H9 (cell line): ENCODE measurements at regions not wholly inside any gene's neighbourhood (a gene's known extent, or its start where the extent isn't known, plus 50 kb on each side); places are given as distances from the start of the nearest gene placed in this dataset.

Experiments used
- DNase-seq: peaks from one replicate; pipeline ENCODE4 v3.0.0-alpha.2; 2017
- H2AFZ ChIP-seq: one replicate; pipeline ENCODE4 v1.6.1; 2013; ENCODE audit warnings: mild to moderate bottlenecking, low read length, control low read depth, moderate library complexity
- H2AK5ac ChIP-seq: 2 replicates; pipeline ENCODE4 v1.6.1; 2013; ENCODE audit warnings: low read length, control low read depth, mixed read lengths; ENCODE audit not compliant: insufficient read length
- H2BK120ac ChIP-seq: one replicate; pipeline ENCODE4 v1.6.1; 2013; ENCODE audit warnings: low read depth, mild to moderate bottlenecking, low read length, control low read depth, inconsistent platforms; ENCODE audit not compliant: poor library complexity, severe bottlenecking
- H2BK12ac ChIP-seq: 2 replicates; pipeline ENCODE4 v1.6.1; 2013; ENCODE audit warnings: low read length, control low read depth, mixed read lengths, low read depth; ENCODE audit not compliant: insufficient read length
- H2BK15ac ChIP-seq: 2 replicates; pipeline ENCODE4 v1.6.1; 2013; ENCODE audit warnings: low read depth, low read length, control low read depth
- H2BK20ac ChIP-seq: one replicate; pipeline ENCODE4 v1.6.1; 2013; ENCODE audit warnings: low read depth, mild to moderate bottlenecking, low read length, control low read depth, inconsistent platforms; ENCODE audit not compliant: poor library complexity, severe bottlenecking
- H2BK5ac ChIP-seq: 2 replicates; pipeline ENCODE4 v1.6.1; 2013; ENCODE audit warnings: low read length, control low read depth, mixed read lengths; ENCODE audit not compliant: insufficient read length
- H3K14ac ChIP-seq: 2 replicates; pipeline ENCODE4 v1.6.1; 2013; ENCODE audit warnings: low read length, control low read depth; ENCODE audit not compliant: insufficient read depth
- H3K18ac ChIP-seq: 2 replicates; pipeline ENCODE4 v1.6.1; 2013; ENCODE audit warnings: low read depth, mild to moderate bottlenecking, mixed read lengths, low read length, control low read depth; ENCODE audit not compliant: insufficient read length
- H3K23ac ChIP-seq: 2 replicates; pipeline ENCODE4 v1.6.1; 2013; ENCODE audit warnings: low read length, control low read depth, mixed read lengths, low read depth; ENCODE audit not compliant: insufficient read length
- H3K23me2 ChIP-seq: 2 replicates; pipeline ENCODE4 v1.6.1; 2013; ENCODE audit warnings: low read depth, mild to moderate bottlenecking, mixed read lengths, low read length, control low read depth; ENCODE audit not compliant: insufficient read length, poor library complexity, severe bottlenecking
- H3K27ac ChIP-seq: 2 replicates; pipeline ENCODE4 v1.5.1; 2013; ENCODE audit warnings: low read length, control low read depth, mixed read lengths, low read depth; ENCODE audit not compliant: insufficient read length
- H3K27me3 ChIP-seq: 2 replicates; pipeline ENCODE4 v1.6.1; 2013; ENCODE audit warnings: low read length, control low read depth, inconsistent platforms; ENCODE audit not compliant: insufficient read depth
- H3K4ac ChIP-seq: 2 replicates; pipeline ENCODE4 v1.6.1; 2013; ENCODE audit warnings: low read depth, mild to moderate bottlenecking, control low read depth, inconsistent platforms, low read length, moderate library complexity
- H3K4me1 ChIP-seq: 2 replicates; pipeline ENCODE4 v1.6.1; 2013; ENCODE audit warnings: low read length, control low read depth, inconsistent platforms; ENCODE audit not compliant: insufficient read depth
- H3K4me2 ChIP-seq: 2 replicates; pipeline ENCODE4 v1.6.1; 2013; ENCODE audit warnings: low read length, control low read depth, mixed read lengths; ENCODE audit not compliant: insufficient read length, insufficient read depth
- H3K56ac ChIP-seq: 2 replicates; pipeline ENCODE4 v1.6.1; 2013; ENCODE audit warnings: low read depth, mild to moderate bottlenecking, mixed read lengths, low read length, control low read depth; ENCODE audit not compliant: insufficient read length
- H3K79me1 ChIP-seq: 2 replicates; pipeline ENCODE4 v1.6.1; 2013; ENCODE audit warnings: low read depth, mild to moderate bottlenecking, moderate library complexity, low read length, control low read depth, inconsistent platforms; ENCODE audit not compliant: insufficient read depth, poor library complexity, severe bottlenecking
- H3K79me2 ChIP-seq: 2 replicates; pipeline ENCODE4 v1.6.1; 2013; ENCODE audit warnings: low read length, control low read depth, inconsistent platforms; ENCODE audit not compliant: insufficient read depth
- H3K9ac ChIP-seq: 2 replicates; pipeline ENCODE4 v1.6.1; 2013; ENCODE audit warnings: low read length, control low read depth, mixed read lengths; ENCODE audit not compliant: insufficient read length; ENCODE audit errors: extremely low read depth
- H3K9me3 ChIP-seq: one replicate; pipeline ENCODE4 v1.6.1; 2013; ENCODE audit warnings: low read depth, low read length, inconsistent platforms; ENCODE audit not compliant: control insufficient read depth
- H3T11ph ChIP-seq: one replicate; pipeline ENCODE4 v1.6.1; 2013; ENCODE audit warnings: mild to moderate bottlenecking, low read length, control low read depth, inconsistent platforms
- H4K20me1 ChIP-seq: one replicate; pipeline ENCODE4 v1.6.1; 2013; ENCODE audit not compliant: control insufficient read depth, insufficient read length, insufficient read depth
- H4K5ac ChIP-seq: 2 replicates; pipeline ENCODE4 v1.6.1; 2013; ENCODE audit warnings: low read depth, mild to moderate bottlenecking, mixed read lengths, low read length, control low read depth; ENCODE audit not compliant: insufficient read length
- H4K8ac ChIP-seq: replicated peaks from 2 replicates; pipeline ENCODE4 v1.6.1; 2013; ENCODE audit warnings: low read length, control low read depth, mixed read lengths, low read depth; ENCODE audit not compliant: insufficient read length
- H4K91ac ChIP-seq: 2 replicates; pipeline ENCODE4 v1.6.1; 2013; ENCODE audit warnings: low read depth, mild to moderate bottlenecking, moderate library complexity, mixed read lengths, low read length, control low read depth; ENCODE audit not compliant: insufficient read length
- H3K27ac Mint-ChIP-seq, 3 experiments: 2 replicates in 2 of 3; 3 replicates in 1 of 3; pipeline ENCODE4 v1.8.0; 2020 to 2021; ENCODE audit warnings: mixed read lengths in 3 of 3, mild to moderate bottlenecking in 1 of 3, moderate library complexity in 1 of 3
- H3K27me3 Mint-ChIP-seq: 2 replicates; pipeline ENCODE4 v1.8.0; 2021; ENCODE audit warnings: low read depth, mild to moderate bottlenecking, moderate library complexity, mixed read lengths
- H3K36me3 Mint-ChIP-seq, 3 experiments: 2 replicates in 2 of 3; 3 replicates in 1 of 3; pipeline ENCODE4 v1.8.0; 2020 to 2021; ENCODE audit warnings: low read depth in 3 of 3, mixed read lengths in 3 of 3; ENCODE audit not compliant: insufficient read depth in 1 of 3
- H3K4me1 Mint-ChIP-seq, 2 experiments: 2 replicates each; pipeline ENCODE4 v1.8.0; 2020; ENCODE audit warnings: mixed read lengths in 2 of 2
- H3K4me3 Mint-ChIP-seq, 2 experiments: 2 replicates in 1 of 2; 3 replicates in 1 of 2; pipeline ENCODE4 v1.8.0; 2020 to 2021; ENCODE audit warnings: mild to moderate bottlenecking in 2 of 2, mixed read lengths in 2 of 2, moderate library complexity in 1 of 2
- H3K9me3 Mint-ChIP-seq, 2 experiments: 2 replicates in 1 of 2; 3 replicates in 1 of 2; pipeline ENCODE4 v1.8.0; 2020; ENCODE audit warnings: mild to moderate bottlenecking in 2 of 2, mixed read lengths in 2 of 2, moderate library complexity in 1 of 2
- WGBS: extraction: QIAGEN DNeasy Blood & Tissue Kit; methylation state at CpG from one replicate; pipeline ENCODE4 v1.1.7; 2013; ENCODE audit warnings: missing lambda C conversion rate, low lambda C conversion rate, mixed read lengths; ENCODE audit not compliant: insufficient read length; ENCODE audit errors: extremely low coverage; 5-methylcytosine and 5-hydroxymethylcytosine counted together
- TF ChIP-seq, protein P1 (sequence below): fragments of 200-600 bp; sonication (generic); conservative IDR thresholded peaks from 3 replicates; pipeline ENCODE4 v1.8.0; 2021; ENCODE audit warnings: antibody characterized with exemption, mild to moderate bottlenecking

- no CpG with 5 or more reads among the region's 6 CpGs for WGBS
- no peak overlapping the region for H3K4ac ChIP-seq
These were observed 159.5 kb upstream of the ZMIZ1 start for GRCh38 chr10:78909221-78909620.

More at GRCh38 chr10:78909221-78909620, 159.5 kb upstream of the ZMIZ1 start:
- no peaks in the 10 kb centered on the region for H3K23me2 ChIP-seq
- TF ChIP-seq, protein P1, sequence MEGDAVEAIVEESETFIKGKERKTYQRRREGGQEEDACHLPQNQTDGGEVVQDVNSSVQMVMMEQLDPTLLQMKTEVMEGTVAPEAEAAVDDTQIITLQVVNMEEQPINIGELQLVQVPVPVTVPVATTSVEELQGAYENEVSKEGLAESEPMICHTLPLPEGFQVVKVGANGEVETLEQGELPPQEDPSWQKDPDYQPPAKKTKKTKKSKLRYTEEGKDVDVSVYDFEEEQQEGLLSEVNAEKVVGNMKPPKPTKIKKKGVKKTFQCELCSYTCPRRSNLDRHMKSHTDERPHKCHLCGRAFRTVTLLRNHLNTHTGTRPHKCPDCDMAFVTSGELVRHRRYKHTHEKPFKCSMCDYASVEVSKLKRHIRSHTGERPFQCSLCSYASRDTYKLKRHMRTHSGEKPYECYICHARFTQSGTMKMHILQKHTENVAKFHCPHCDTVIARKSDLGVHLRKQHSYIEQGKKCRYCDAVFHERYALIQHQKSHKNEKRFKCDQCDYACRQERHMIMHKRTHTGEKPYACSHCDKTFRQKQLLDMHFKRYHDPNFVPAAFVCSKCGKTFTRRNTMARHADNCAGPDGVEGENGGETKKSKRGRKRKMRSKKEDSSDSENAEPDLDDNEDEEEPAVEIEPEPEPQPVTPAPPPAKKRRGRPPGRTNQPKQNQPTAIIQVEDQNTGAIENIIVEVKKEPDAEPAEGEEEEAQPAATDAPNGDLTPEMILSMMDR = no peak
- H2BK5ac ChIP-seq = no peak overlapping the region
- H3K27ac Mint-ChIP-seq = peak overlapping the region in 1 of 3 experiments; percentile 77; a peak in 1 of 7 replicates
- no peak for DNase-seq
- no peak overlapping the region for H3K4me2 ChIP-seq
- no peak overlapping the region for H4K91ac ChIP-seq
- H3K36me3 Mint-ChIP-seq = no peaks in the 10 kb centered on the region; a peak in 1 of 7 replicates
- H3K27me3 ChIP-seq = no peaks in the 10 kb centered on the region
- H3K27ac ChIP-seq = no peak overlapping the region
- H4K5ac ChIP-seq = no peak overlapping the region
- H4K8ac ChIP-seq = no peak overlapping the region
- H3K4me1 ChIP-seq = peaks cover 5% of the 10 kb centered on the region; the same call in 1 of the 2 replicates
- peaks cover 39 to 41% of the 10 kb centered on the region in 2 experiments for H3K4me1 Mint-ChIP-seq
- no peak overlapping the region for H3T11ph ChIP-seq
- H3K14ac ChIP-seq = no peak overlapping the region
- peaks cover 0 to 2% of the 10 kb centered on the region in 2 experiments; a peak in 2 of 5 replicates for H3K9me3 Mint-ChIP-seq
- no peak overlapping the region for H2BK20ac ChIP-seq
- peaks cover 37% of the 10 kb centered on the region for H3K27me3 Mint-ChIP-seq
- no peak overlapping the region for H3K56ac ChIP-seq
- no peak overlapping the region for H2BK15ac ChIP-seq
- H3K79me1 ChIP-seq = no peaks in the 10 kb centered on the region
- no peaks in the 10 kb centered on the region for H3K79me2 ChIP-seq
- H4K20me1 ChIP-seq = peaks cover 2% of the 10 kb centered on the region
- H3K4me3 Mint-ChIP-seq = no peak overlapping the region
- no peak overlapping the region for H3K23ac ChIP-seq
- H3K18ac ChIP-seq = no peak overlapping the region
- no peak overlapping the region for H2BK120ac ChIP-seq
- no peak overlapping the region for H2BK12ac ChIP-seq
- H2AFZ ChIP-seq = no peak overlapping the region
- no peak overlapping the region for H3K9ac ChIP-seq
- no peaks in the 10 kb centered on the region for H3K9me3 ChIP-seq
- H2AK5ac ChIP-seq = no peak overlapping the region
